GM21360 (cell line): ENCODE measurements at regions not wholly inside any gene's neighbourhood (a gene's known extent, or its start where the extent isn't known, plus 50 kb on each side); places are given as distances from the start of the nearest gene placed in this dataset.
A peak's percentile ranks its signal among the peaks of the same experiment; 100 is the strongest.
"Not testable (repeated sequence)": the region's sequence is repeated elsewhere in the genome, so short reads cannot be mapped to it uniquely, and the experiment has no call there.

Source experiments
- ATAC-seq: cut with Tn5 transposase; IDR thresholded peaks from one replicate; pipeline ENCODE4 v1.9.1; 2021; ENCODE audit warnings: mild to moderate bottlenecking, moderate library complexity; ENCODE audit not compliant: unreplicated experiment

GRCh38 chr2:89862164-89862563, 1170.7 kb downstream of the RPIA start:
- ATAC-seq = not testable (repeated sequence)

DNA sequence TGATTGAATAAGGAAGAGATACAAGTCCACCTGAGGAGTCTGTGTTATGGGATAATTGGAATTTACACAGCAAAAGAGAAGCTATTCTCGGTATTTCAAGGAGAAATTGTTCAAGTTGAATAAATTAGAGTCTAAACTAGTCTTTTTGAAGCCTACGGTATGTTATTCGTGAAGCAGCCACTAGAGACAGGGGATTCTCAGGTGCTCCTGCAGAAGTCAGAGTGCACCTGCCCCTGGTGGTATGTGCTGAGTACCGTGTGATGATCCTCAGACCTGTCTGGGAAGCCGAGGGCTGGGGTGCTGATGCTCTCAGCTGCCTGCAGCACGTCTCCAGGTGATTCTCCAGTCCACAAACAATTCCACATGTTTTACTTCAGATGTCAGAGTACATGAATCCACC, 1171.7 kb downstream of the RPIA start:
- ATAC-seq = not testable (repeated sequence)

DNA sequence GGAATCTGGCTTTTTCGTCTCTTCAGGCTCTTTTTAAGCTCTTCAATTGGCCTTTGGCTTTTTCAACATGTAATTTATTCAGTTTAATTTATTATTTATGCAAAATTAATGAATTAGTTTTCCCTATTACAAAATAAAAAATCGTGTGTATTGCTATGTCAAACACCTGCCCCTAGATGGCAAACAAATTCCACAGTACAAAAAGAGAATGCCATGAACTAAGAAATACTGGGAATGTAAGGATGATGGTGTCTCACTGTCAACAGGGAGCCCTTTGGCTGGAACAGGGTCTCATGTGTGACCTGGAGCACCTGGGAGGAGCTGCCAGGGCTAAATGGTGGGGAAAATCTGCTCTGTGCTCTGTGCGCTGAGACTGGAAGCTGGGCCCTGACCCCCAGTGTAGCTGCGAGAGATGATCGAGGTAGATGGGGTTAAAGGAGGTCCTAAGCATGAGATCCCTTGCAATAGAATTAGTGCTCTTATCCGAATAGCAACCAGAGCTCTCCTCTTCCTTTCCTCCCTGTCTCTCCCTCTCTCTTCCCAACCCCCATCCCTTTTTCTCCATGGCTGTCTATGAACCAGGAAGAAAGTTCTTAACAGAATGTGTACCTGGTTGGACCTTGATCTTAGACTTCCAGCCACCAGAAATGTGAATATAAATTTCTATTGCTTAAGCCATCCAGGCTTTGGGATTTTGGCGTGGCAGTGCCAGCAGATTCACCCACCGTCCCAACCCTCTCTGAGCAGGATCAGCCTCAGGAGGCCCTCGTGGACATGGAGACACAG, 1183.5 kb downstream of the RPIA start:
- not testable (repeated sequence) for ATAC-seq

GRCh38 chr2:89876445-89876844, 1185.0 kb downstream of the RPIA start:
- not testable (repeated sequence) for ATAC-seq

- ATAC-seq = not testable (repeated sequence)
These were observed 1185.4 kb downstream of the RPIA start for GRCh38 chr2:89876878-89877277.

- ATAC-seq = peak; percentile 70
These were observed 1191.4 kb downstream of the RPIA start for GRCh38 chr2:89882880-89883279.

GRCh38 chr2:89883624-89884023, 1192.2 kb downstream of the RPIA start:
- not testable (repeated sequence) for ATAC-seq

DNA sequence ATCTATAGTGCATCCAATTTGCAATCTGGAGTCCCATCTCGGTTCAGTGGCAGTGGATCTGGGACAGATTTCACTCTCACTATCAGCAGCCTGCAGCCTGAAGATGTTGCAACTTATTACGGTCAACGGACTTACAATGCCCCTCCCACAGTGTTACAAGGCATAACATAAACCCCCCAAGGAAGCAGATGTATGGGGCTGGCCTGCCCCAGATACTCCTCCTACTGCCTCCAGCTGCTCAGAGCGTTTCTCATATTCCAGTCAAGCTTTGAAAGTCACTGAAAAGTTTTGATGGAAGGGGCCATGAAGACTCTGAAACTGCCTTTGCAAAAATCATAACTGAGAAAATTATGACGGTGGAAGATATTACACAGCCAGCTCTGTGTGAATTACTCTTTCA, 1193.6 kb downstream of the RPIA start:
- not testable (repeated sequence) for ATAC-seq

- not testable (repeated sequence) for ATAC-seq
These were observed 1197.2 kb downstream of the RPIA start for GRCh38 chr2:89888693-89889092.

DNA sequence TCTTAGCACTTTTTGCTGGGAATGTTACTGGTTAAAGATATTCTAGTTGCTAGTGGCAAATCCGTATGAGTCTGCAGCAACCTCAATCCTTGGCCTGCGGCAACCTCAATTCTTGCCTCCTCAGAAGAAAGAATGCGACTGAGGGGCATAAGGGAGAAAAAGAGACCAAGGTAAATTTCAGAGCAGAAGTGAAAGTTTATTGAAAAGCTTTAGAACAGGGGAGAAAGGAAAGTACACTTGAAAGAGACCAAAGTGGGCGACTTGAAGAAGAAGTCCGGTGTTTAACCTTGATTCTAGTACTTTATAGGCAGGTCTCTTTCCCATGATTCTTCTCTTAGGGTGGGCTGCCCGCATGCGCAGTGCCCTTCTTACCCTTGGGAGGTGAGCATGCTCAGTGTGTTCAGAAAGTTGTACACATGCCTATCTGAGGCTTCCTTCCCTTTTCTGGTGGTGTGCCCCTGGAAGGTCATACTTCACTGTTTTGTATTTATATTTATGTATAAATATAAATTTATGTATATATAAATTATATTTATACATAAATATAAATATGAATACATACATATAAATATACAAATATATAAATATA, 1198.8 kb downstream of the RPIA start:
- ATAC-seq = not testable (repeated sequence)

- ATAC-seq = not testable (repeated sequence)
These were observed 1203.5 kb downstream of the RPIA start for GRCh38 chr2:89894988-89895387.

DNA sequence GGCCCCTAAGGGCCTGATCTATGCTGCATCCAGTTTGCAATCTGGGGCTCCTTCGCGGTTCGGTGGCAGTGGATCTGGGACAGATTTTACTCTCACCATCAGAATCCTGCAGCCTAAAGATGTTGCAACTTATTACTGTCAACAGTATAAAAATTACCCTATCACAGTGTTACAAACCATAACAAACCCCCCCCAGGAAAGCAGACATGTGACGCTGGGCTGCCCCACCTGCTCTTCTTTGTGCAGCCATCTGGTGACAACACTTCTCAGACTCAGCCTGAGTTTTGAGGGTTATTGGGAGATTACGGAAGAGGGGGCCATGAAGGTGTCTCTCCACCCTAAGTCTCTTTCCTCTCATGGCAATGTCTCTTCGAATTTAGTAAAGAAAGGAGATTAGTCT, 1204.2 kb downstream of the RPIA start:
- ATAC-seq = not testable (repeated sequence)

DNA sequence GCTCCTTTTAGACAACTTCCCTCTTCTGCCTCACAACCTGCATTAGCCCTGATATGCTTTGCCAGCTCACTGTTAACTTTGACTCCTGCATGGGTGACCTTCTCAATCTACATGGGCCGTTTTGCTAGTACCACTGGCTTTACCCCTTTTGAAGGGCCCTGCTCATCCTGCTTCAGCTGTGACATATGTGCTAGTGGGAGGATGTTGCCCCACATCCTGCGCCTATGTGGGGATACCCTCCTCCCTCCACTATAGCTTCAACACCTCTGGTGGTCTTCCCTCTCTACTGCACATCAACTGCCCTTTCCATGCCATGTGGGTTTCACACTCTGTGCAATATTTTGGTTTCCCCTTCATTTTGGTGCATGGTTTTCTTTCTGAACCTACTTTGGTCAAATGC, 1235.5 kb downstream of the RPIA start:
- not testable (repeated sequence) for ATAC-seq

GRCh38 chr2:89935436-89935835, 1244.0 kb downstream of the RPIA start:
- ATAC-seq = not testable (repeated sequence)

DNA sequence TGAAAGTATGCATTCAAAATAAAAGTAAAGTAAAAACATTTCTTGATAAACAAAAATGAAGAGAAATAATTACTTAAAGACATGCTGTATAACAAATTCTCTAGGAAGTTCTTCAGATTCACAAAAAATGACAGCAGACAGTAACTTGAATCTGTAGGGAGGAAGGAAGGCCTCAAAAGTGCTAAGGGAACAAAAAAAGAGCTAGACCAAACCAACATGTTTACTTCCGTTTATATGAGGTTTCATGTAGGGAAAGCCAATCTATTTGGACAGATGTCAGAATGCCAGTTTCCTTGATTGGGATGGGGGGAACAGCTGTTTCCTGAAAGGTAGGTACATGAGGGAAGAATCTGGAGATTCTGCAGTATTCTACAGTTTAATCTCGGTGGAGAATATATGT, 1244.5 kb downstream of the RPIA start:
- not testable (repeated sequence) for ATAC-seq

DNA sequence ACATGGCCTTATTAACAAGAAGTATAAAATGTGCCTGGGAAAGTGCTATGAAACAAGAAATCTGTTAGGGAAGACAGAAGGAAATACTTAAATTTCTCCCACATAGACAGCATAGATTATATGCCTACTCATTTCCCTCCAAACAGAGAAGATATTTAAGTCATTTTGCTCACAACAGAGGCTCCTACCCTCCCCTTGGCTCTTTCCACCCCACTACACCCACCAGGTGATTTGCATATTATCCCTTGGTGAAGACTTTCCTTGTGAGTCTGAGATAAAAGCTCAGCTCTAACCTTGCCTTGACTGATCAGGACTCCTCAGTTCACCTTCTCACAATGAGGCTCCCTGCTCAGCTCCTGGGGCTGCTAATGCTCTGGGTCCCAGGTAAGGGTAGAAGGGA, 1245.1 kb downstream of the RPIA start:
- peak; percentile 56 for ATAC-seq

DNA sequence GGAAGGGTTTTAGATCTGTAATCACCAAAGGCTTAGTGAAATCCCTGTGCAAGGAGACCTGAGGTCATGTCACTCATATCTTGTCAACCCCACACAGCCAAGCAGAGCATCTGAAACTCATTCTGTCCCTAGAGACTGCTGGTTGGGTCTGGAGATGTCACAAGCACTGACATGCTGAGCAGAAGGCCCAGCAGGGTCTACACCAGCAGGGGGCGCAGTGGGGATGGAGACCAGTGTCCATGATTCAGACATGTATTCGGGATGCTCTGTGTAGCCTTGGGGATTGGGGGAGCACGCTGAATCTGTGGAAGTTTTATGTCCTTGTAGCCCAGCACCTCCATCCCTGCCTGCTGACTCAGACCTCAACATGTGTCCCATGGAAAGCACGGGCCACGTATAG, 1247.3 kb downstream of the RPIA start:
- peak; percentile 96 for ATAC-seq

DNA sequence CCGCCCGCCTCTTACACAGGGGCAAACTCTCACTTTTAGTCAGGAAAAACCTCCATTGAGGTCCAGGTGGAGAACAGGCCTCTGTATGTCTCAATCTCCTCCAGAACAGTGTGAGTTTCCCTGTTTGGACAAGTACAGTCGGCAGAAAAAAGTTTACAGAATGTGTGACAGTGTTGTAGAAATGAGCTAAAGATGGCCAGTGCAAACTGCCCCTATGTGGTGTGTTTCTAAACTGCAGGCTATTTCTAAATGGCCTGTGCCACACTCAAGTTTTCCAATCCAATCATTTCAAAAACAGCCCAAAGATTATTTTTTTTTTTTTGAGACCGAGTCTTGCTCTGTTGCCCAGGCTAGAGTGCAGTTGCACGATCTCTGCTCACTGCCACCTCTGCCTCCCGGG, 1252.8 kb downstream of the RPIA start:
- not testable (repeated sequence) for ATAC-seq

DNA sequence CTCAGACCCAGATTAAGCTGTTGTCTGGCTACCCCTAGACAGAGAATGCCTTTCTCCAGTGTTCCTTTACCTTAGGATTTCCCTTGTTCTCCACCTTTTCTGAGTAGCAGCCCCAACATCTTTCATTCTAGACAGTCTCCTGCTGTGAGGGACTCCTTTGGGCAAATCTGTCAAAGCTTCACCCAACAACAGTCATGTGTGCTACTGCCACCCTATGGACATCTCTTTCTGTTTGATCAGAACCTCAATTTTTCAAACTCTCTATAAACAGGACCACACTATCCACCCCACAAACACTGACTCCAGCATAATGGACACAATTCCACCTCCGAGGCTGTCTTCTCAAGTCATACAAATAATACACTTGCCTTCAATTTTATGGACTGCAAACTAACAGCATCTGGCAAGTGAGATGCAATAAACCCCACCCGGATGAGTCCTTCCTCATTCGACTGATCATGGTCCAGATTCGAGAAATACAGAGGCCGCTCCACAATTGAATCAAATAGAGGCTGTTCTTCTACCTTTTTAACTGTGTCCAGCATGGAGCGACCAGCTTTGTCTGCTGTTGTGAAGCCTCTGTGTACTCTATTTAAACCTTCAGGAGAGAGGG, 1253.6 kb downstream of the RPIA start:
- not testable (repeated sequence) for ATAC-seq

DNA sequence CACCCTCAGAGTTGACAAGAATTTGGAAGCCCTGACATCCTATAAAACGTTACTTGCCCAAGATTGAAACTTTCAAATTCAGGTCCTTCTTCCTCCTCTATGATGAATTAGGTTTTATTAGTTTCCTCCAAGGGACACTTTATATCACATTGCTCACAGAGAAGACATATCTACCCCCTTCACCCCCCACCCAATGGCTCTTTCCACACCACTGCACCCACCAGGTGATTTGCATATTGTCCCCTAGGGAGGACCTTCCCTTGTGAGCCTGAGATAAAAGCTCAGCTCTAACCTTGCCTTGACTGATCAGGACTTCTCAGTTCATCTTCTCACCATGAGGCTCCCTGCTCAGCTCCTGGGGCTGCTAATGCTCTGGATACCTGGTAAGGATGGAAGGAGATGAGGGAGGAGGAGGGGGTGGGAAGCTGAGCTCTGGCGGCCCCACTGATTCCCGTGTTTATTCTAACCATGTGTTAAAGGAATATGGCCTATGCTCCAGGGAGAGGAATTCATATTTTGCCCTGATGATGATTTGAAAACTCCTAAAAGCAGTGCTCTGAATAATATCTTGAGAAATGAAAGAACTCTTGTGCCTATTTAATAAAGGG, 1255.8 kb downstream of the RPIA start:
- ATAC-seq = not testable (repeated sequence)

DNA sequence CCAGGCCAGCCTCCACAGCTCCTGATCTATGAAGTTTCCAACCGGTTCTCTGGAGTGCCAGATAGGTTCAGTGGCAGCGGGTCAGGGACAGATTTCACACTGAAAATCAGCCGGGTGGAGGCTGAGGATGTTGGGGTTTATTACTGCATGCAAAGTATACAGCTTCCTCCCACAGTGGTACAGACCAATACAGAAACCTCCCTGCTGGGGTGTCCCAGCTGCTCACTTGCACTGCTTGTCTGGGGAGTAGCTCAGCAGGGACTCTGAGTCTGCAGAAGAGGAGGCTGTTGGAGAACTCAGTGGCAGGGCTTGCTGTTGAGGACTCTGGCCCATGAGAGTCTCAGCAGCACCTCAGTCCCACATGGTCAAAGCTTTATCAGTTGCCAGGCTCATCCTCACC, 1256.6 kb downstream of the RPIA start:
- peak; percentile 79 for ATAC-seq
